ENCODE measurements at regions not wholly inside any gene's neighbourhood (a gene's known extent, or its start where the extent isn't known, plus 50 kb on each side); places are given as distances from the start of the nearest gene placed in this dataset.

GRCh38 chr14:99057576-99058083 is 214.4 kb downstream of the BCL11B start:
- DNase-seq (ENCODE audit: low read depth in 4 of 4, low spot score in 2 of 4) = no peak

GRCh38 chr14:99058542-99058941 is 213.5 kb downstream of the BCL11B start:
- no peak for DNase-seq (ENCODE audit: low read depth in 4 of 4, low spot score in 2 of 4)

DNA sequence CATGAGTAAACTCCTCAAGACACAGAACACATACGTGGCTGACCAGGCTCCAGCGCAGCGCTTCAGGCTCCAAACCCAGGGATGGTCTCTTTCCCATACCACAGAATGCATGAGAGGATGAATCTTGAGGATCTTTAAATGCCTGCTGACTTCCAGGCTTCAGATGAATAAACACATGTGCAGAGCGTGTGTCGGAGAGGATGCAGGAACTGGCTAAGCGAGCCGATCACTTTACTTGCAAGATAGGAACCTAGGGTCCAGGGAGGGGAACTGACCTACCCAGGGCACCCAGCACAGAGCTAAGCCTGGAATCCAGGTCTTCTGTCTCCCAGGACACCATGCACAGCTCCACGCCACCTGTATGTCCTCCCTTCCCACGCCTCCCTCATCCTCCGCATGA is 209.8 kb downstream of the BCL11B start:
- DNase-seq (ENCODE audit: low read depth in 4 of 4, low spot score in 2 of 4) = no peak

DNA sequence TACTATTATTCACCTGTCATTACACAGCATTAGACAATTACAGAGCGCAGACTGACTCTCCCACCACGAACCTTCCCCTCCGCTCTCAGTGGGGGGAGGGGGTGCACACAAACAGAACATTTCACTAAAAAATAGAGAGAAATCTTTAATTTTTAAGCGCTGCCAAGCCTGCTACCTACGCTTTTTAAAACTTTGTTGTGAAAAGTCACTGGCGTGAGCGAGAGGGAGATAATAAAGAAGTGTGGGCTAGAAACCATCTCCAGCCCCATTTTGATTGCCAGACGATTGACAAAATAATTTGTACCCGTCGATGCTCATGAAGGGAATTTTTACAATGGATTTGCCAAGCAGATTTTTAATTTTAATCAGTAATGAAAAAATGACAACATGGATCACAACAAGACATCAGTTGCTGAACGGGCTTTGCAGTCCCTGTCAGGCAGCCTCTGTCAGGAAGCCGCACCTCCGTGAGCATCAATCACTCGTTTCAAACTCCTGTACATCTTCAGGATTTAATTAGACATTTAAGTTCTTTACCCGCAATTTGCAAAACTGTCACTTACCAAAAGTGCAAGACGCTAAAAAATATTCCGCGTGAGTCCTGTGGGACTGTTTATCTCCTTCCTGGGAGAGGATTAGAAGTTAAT is 209.1 kb downstream of the BCL11B start:
- DNase-seq (ENCODE audit: low read depth in 4 of 4, low spot score in 2 of 4) = no peak

DNA sequence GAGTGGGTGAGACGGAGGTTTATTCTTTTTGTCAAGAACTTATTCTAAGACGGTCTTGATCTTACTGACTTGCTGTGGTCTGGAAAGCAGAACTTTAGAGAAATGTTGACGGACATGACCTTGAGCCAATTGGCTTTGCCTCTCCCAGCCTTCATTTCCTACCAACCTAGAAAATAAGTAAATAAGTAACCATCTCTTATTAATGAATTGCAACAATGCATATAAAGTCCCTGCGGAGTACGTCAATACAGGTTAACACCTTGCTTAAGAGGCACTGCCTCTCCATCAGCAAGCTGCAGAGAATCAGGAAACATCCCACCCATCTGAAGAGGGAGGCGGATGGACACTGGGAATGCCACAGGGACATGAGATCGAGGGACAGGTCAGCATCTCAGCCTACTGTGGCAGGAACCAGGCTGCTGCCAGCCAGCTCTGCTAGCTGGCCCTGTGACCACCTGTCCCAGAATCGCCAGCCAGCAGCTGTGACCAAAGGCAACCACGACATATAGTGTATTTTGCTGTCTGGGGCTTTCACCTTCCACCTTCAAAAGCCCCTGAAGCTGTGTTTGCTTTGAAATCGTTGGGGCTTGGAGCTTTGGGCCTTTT is 208.3 kb downstream of the BCL11B start:
- DNase-seq (ENCODE audit: low read depth in 4 of 4, low spot score in 2 of 4) = no peak

DNA sequence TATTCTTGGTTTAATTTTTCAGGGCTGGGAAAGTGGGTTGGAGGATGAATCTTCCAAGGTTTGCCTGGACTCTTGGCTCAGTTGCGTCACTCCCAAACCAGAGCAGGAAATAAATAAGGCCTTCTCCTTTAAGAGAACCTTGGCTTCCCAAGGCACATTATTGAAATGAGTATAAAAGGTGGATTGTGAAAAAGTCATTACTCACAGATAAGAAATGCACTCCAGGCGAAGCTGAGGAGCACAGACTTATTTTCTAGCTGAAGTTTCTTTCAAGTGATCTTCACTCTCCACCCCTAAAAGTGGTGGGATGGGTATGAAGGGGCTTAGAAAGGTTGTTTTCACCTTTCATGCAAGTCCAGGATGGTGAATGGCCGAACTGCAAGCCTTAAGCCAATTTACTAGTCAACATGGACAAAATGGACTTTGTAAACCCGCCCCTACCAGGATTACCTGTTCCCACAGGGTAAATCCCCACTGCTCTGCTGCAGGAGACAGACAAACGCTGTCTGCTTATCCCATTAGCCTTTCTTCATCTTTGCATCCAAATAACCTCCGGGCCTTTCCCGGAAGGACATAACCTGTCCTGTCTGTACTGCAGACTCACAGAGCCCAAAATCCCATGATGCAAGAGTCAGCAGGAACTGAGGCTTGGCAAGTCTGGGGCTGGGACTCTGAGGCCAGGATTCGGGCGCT is 207.6 kb downstream of the BCL11B start:
- no peak for DNase-seq (ENCODE audit: low read depth in 4 of 4, low spot score in 2 of 4)

GRCh38 chr14:99065551-99065950 is 206.4 kb downstream of the BCL11B start:
- no peak for DNase-seq (ENCODE audit: low read depth in 4 of 4, low spot score in 2 of 4)

DNA sequence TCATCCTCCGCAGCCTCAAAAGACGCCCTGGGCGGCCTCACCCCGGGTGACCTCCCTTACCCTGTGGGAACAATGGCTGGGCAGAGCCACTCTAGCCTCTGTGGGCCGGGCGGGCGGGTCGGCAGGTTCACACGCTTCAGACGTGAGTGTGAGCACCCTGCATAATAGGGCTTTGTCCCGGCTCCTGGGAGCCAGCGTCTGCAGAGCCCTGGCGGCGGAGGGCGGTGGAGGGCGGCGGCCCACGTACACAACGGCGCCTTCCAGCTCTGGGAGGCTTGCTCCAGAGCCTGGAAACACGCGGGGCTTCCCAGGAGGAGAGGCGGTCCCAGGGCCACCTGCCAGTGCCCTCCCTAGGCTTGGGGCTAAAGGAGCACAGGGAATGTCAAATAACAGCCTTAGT is 205.6 kb downstream of the BCL11B start:
- no peak for DNase-seq (ENCODE audit: low read depth in 4 of 4, low spot score in 2 of 4)

GRCh38 chr14:99067141-99067920 is 204.7 kb downstream of the BCL11B start:
- DNase-seq (ENCODE audit: low read depth in 4 of 4, low spot score in 2 of 4) = no peak

GRCh38 chr14:99067927-99068326 is 204.1 kb downstream of the BCL11B start:
- DNase-seq (ENCODE audit: low read depth in 4 of 4, low spot score in 2 of 4) = no peak

GRCh38 chr14:99069946-99070345 is 202.1 kb downstream of the BCL11B start:
- DNase-seq (ENCODE audit: low read depth in 4 of 4, low spot score in 2 of 4) = no peak

- no peak for DNase-seq (ENCODE audit: low read depth in 4 of 4, low spot score in 2 of 4)
Measured at GRCh38 chr14:99072433-99072832, 199.6 kb downstream of the BCL11B start.

DNA sequence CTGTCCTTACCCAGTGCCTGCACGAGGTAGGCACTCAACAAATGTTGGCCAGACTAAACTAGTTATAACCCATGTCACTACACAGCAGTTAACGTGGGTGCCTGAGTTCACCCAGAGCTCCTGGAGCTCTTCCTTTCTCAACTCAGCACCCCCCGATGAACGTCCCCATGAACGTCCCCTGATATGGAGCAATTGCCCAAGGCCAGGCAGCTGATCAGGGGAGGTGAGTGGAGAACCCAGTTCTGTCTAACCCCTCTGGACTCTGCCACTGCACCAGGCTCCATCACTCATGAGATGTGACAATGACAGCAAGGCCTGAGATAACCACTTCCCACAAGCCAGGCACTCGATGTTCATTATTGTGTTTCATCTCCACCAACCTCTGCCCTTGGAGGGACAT is 199.0 kb downstream of the BCL11B start:
- DNase-seq (ENCODE audit: low read depth in 4 of 4, low spot score in 2 of 4) = no peak

GRCh38 chr14:99073431-99073830 is 198.6 kb downstream of the BCL11B start:
- no peak for DNase-seq (ENCODE audit: low read depth in 4 of 4, low spot score in 2 of 4)

- no peak for DNase-seq (ENCODE audit: low read depth in 4 of 4, low spot score in 2 of 4)
Measured at GRCh38 chr14:99075061-99075460, 196.9 kb downstream of the BCL11B start.

DNA sequence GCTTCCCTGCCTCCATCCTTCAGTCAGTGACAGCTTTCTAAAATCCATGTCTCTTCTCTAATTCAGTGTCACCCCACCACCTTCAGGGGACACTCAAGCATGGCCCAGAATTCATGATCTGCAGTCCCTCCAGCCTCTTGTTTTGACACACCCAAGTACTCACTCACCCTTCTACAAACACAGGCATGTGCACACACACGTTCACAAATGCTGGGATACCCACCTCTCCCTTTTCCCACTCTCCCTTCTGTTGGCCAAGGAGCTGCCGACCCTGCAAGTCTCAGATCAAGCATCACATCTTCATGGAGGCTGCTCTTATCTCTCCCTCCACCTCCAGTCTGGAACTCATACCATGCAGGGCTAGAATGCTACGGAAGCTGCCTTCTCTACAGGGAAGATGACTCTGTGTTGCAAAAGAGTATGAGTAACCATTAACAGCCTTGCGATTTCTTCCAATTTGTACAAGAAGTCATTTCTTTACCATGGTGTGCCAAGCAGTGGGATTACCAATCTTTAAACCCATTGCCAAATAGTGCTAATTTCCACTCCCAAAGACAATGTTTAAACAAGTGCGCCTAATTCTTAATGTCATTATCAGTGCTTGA is 196.1 kb downstream of the BCL11B start:
- DNase-seq (ENCODE audit: low read depth in 4 of 4, low spot score in 2 of 4) = no peak

- DNase-seq (ENCODE audit: low read depth in 4 of 4, low spot score in 2 of 4) = no peak
Measured at GRCh38 chr14:99077076-99077843, 194.7 kb downstream of the BCL11B start.

GRCh38 chr14:99077844-99078236 is 194.2 kb downstream of the BCL11B start:
- no peak for DNase-seq (ENCODE audit: low read depth in 4 of 4, low spot score in 2 of 4)

DNA sequence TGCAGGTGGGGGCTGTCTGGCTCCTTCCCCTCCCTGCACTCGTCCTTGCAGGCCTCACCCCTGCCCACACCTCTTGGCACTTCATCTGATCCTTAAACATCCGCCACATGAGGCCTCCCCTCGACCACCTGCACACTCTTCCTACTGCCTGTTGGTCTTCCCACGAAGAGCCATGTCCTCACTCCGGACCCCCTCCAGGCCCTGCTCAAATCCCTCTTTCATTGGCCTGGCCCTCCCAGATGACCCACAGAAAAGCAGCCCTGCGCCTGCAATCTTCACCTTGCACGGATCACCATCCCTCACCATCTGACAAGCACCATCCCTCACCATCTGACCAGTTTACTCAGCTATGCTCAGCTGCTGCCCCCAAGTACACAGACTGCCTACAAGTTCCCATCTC is 193.6 kb downstream of the BCL11B start:
- DNase-seq (ENCODE audit: low read depth in 4 of 4, low spot score in 2 of 4) = no peak

All from left renal cortex interstitium (tissue), 4 donors.